ENCODE measurements at regions not wholly inside any gene's neighbourhood (a gene's known extent, or its start where the extent isn't known, plus 50 kb on each side); places are given as distances from the start of the nearest gene placed in this dataset.

DNA sequence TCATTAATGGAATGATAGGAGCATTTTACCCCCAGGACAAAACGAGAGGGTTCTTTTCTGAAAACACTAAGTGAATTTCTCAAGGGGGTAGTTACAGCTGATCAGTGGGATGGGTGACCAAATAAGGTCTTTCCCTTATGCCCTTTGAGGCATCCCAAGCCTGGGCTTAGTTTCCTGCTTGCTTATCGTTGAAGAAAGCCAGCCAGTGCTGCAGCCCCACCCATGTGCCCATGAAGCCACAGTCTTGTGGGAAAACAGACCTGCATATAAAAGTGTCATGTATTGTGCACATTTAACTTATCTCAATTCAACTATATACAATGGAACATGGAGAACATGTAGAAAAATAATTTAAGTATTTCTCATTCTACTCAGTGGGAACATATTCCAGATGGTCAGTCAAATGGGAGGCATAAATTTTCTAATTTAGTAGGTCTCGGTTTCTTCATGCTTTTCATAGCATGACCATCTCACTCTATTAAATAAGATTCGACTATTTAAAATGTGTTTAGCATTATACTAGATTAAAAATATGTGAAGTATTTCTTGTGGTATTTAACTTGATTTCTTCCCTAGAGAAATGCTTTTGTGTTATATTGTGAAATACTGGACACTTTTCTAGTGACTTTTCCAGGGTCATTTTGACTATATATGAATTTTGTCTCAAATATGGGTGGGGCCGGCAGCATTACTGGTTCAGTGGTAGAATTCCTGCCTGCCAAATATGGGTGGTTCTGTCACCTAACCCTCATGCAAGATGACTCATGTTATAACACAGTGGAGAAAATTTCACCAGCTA lies 189.7 kb upstream of the SGCD start:
- no peaks in the 10 kb centered on the region for H3K4me1 ChIP-seq (ENCODE audit: control insufficient read depth, insufficient read depth, low read length)
- H3K4me3 ChIP-seq (ENCODE audit: low read length) = no peak overlapping the region
- H3K36me3 ChIP-seq (ENCODE audit: insufficient read depth, low read length) = no peaks in the 10 kb centered on the region
- no peak overlapping the region for H3K9ac ChIP-seq (ENCODE audit: low read depth, low read length)
- no peaks in the 10 kb centered on the region for H3K27me3 ChIP-seq (ENCODE audit: control insufficient read depth, insufficient read depth, low read length)
- H3K4me2 ChIP-seq (ENCODE audit: low read length) = no peak overlapping the region
- no peaks in the 10 kb centered on the region for H3K9me3 ChIP-seq (replicated peaks; ENCODE audit: low read length)

DNA sequence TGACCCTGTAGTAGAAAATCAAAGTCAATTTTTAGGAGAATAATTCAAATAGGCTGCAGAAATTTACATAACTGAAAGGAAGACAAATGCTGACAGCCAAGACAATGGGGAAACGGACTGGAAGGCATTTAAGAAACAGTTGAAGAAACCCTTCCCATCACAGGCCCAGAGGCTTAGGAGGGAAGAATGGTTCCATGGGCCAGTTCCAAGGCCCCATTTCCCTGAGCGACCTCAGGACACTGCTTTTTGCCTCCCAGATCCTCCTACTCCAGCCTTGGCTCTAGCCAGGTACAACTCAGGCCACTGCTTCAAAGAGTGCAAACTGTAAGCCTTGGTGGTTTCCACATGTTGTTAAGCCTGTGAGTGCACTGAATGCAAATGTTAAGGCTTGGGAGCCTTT lies 184.1 kb upstream of the SGCD start:
- H3K9me3 ChIP-seq (replicated peaks; ENCODE audit: low read length) = peaks cover 2% of the 10 kb centered on the region
- H3K4me3 ChIP-seq (ENCODE audit: low read length) = no peak overlapping the region
- peaks cover 7% of the 10 kb centered on the region for H3K4me1 ChIP-seq (ENCODE audit: control insufficient read depth, insufficient read depth, low read length)
- no peak overlapping the region for H3K9ac ChIP-seq (ENCODE audit: low read depth, low read length)
- H3K36me3 ChIP-seq (ENCODE audit: insufficient read depth, low read length) = no peaks in the 10 kb centered on the region
- no peaks in the 10 kb centered on the region for H3K27me3 ChIP-seq (ENCODE audit: control insufficient read depth, insufficient read depth, low read length)
- H3K4me2 ChIP-seq (ENCODE audit: low read length) = no peak overlapping the region

DNA sequence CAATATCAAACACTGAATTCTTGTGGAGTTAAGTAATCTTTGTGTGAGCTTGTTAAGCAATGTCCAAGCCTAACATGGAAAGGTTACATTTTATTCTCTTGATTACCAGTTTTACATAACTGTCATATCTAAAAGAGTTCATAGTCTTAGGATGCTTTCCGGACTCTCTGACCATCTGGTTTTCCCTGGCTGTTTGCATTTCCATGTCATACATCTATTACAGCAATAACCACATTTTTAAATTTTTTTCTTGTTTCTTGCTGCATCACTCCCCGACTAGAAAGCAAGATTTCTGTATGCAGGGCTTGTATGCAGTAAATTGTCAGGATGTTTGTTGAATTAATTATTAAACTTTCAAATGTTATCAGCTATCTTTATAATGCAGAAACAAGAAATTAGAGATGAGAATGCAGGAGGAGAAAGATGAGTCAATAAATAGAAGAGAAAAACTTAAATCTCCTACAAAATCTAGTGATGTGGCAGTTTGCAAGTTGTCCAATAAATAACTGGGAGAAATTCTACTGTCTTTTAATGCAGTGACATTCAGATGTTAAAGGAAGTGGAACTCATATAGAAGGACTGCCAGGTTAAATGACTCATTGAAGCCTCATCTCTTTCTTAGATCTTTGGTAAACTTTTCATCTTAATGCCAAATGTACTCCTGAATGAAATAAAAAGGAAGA lies 179.6 kb upstream of the SGCD start:
- Histone ChIP-seq H3K27me3 (ENCODE audit: control insufficient read depth, insufficient read depth, low read length) (no peaks in the 10 kb centered on the region), H3K4me2 (ENCODE audit: low read length) (peak overlapping the region; percentile 45), H3K4me1 (ENCODE audit: control insufficient read depth, insufficient read depth, low read length) (peaks cover 12% of the 10 kb centered on the region), H3K9me3 (replicated peaks; ENCODE audit: low read length) (peaks cover 2% of the 10 kb centered on the region), H3K4me3 (ENCODE audit: low read length) (no peak overlapping the region), H3K9ac (ENCODE audit: low read depth, low read length) (no peak overlapping the region), H3K36me3 (ENCODE audit: insufficient read depth, low read length) (no peaks in the 10 kb centered on the region)

DNA sequence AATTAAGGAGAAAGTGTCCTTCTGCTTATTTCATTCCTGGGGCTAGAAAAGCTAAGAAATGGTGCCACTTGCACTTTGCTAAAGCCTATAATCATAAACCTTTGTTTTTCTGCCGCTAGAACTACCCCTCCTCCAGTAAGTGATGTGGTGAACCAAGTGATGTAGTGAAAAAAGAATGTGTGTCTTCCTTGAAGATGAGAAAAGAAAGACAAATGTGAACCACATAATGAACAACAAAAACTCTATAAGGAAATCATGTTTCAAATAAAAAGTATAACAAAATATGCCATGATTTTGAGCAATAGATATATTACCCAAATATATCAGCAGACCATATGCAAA lies 179.0 kb upstream of the SGCD start:
- Histone ChIP-seq H3K36me3 (ENCODE audit: insufficient read depth, low read length) (no peaks in the 10 kb centered on the region), H3K4me3 (ENCODE audit: low read length) (no peak overlapping the region), H3K9ac (ENCODE audit: low read depth, low read length) (no peak overlapping the region), H3K9me3 (replicated peaks; ENCODE audit: low read length) (peaks cover under 1% of the 10 kb centered on the region), H3K27me3 (ENCODE audit: control insufficient read depth, insufficient read depth, low read length) (no peaks in the 10 kb centered on the region), H3K4me1 (ENCODE audit: control insufficient read depth, insufficient read depth, low read length) (peaks cover 12% of the 10 kb centered on the region), H3K4me2 (ENCODE audit: low read length) (peak overlapping the region; percentile 45)

DNA sequence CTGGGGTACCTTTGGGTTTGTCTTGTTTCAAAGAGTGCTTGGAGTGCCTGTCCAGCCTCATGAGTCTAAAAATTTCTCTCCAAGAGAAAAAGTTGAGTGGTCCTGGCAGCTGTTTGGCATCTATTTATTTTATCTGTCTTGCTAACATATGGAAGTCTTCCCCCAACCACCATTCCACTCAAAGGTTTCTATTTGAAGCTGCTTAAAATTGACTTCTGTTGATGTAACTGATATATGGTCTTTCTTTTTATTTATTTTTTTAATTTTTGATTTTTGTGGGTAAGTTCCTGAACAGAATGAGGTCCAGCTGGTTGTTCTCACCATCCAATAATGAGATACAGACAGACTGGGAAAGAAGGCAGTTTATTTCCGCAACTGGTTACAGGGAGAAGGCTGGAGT lies 178.7 kb upstream of the SGCD start:
- Histone ChIP-seq H3K9ac (ENCODE audit: low read depth, low read length) (no peak overlapping the region), H3K4me3 (ENCODE audit: low read length) (no peak overlapping the region), H3K4me2 (ENCODE audit: low read length) (peak overlapping the region; percentile 45), H3K4me1 (ENCODE audit: control insufficient read depth, insufficient read depth, low read length) (peaks cover 12% of the 10 kb centered on the region), H3K9me3 (replicated peaks; ENCODE audit: low read length) (no peaks in the 10 kb centered on the region), H3K36me3 (ENCODE audit: insufficient read depth, low read length) (no peaks in the 10 kb centered on the region), H3K27me3 (ENCODE audit: control insufficient read depth, insufficient read depth, low read length) (no peaks in the 10 kb centered on the region)

DNA sequence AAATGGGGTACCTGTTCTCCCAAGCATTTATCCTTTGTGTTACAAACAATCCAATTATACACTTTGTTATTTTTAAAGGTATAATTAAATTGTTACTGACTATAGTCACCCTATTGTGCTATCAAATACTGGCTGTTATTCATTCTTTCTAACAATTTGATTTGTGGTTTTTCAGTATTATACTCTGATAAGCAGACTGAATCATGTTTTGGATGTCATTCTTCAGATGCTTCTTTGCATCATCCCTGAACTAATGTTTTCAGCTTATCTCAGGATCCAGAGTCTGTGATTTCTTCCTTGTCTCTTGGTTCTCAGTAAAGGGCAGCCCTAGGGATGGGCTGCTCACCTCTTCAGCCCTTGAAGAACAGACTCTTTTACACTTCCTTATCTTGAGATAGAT lies 177.8 kb upstream of the SGCD start:
- peaks cover 12% of the 10 kb centered on the region for H3K4me1 ChIP-seq (ENCODE audit: control insufficient read depth, insufficient read depth, low read length)
- H3K36me3 ChIP-seq (ENCODE audit: insufficient read depth, low read length) = no peaks in the 10 kb centered on the region
- H3K4me2 ChIP-seq (ENCODE audit: low read length) = no peak overlapping the region
- no peak overlapping the region for H3K4me3 ChIP-seq (ENCODE audit: low read length)
- H3K9ac ChIP-seq (ENCODE audit: low read depth, low read length) = no peak overlapping the region
- no peaks in the 10 kb centered on the region for H3K27me3 ChIP-seq (ENCODE audit: control insufficient read depth, insufficient read depth, low read length)
- no peaks in the 10 kb centered on the region for H3K9me3 ChIP-seq (replicated peaks; ENCODE audit: low read length)

DNA sequence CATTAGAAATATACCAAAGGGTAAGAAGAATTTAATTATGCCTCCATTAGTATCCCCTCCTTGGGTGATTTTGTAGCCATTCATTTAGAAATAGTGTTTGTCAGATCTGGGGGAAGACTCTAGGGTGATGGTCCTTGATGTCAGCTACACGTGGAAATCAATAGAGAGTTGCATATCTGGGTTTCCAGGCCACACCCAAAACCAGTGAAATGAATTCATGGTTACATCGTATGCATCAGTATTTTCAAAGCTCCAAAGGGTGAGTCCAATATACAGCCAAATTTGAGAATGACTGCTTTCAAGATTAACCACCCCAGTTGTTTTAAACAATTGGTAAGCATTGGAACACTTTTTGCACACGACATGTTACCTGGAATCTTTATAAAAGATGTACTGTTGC lies 173.4 kb upstream of the SGCD start:
- Histone ChIP-seq H3K4me2 (ENCODE audit: low read length) (no peak overlapping the region), H3K36me3 (ENCODE audit: insufficient read depth, low read length) (no peaks in the 10 kb centered on the region), H3K4me1 (ENCODE audit: control insufficient read depth, insufficient read depth, low read length) (no peaks in the 10 kb centered on the region), H3K9me3 (replicated peaks; ENCODE audit: low read length) (no peaks in the 10 kb centered on the region), H3K9ac (ENCODE audit: low read depth, low read length) (no peak overlapping the region), H3K4me3 (ENCODE audit: low read length) (no peak overlapping the region), H3K27me3 (ENCODE audit: control insufficient read depth, insufficient read depth, low read length) (no peaks in the 10 kb centered on the region)

DNA sequence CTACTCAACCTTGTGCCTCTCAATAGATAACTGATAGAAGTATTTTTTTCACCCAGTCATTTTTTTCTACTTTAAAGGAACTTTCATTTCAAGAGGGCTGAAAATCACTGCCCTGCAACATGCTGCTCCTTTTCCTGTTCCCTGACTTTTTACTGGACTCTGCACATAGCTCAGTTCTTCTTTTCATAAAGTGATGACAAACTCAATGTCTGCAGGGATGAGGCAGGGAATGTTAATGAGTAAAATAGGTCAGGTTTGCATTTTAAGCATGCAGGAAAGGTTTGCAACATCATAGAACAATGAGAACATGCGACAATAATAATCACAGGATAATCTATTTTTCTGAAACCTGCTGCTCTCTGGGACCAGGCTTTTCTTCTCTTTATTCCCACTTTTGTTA lies 172.2 kb upstream of the SGCD start:
- Histone ChIP-seq H3K4me2 (ENCODE audit: low read length) (no peak overlapping the region), H3K27me3 (ENCODE audit: control insufficient read depth, insufficient read depth, low read length) (no peaks in the 10 kb centered on the region), H3K9ac (ENCODE audit: low read depth, low read length) (no peak overlapping the region), H3K4me1 (ENCODE audit: control insufficient read depth, insufficient read depth, low read length) (no peaks in the 10 kb centered on the region), H3K36me3 (ENCODE audit: insufficient read depth, low read length) (no peaks in the 10 kb centered on the region), H3K4me3 (ENCODE audit: low read length) (no peak overlapping the region), H3K9me3 (replicated peaks; ENCODE audit: low read length) (no peaks in the 10 kb centered on the region)

DNA sequence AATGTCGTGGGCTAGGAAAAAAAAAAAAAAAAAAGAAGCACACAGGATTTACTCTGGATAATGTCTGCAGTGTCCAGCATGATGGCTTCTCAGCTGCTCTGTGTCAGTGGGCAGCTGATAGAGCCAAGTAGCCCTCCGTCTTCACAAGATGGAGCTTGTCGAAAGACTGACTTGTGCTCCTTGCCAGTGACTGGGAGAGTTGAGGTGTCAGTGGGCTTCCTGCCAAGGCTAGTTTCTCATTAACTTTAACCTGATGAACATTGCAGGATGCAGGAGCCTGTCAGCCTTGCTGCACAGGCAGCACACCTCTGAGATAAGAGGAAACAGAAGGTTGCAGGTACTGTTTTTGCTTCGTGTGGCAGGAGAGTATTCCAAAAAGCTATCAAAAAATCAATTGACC lies 171.4 kb upstream of the SGCD start:
- no peaks in the 10 kb centered on the region for H3K4me1 ChIP-seq (ENCODE audit: control insufficient read depth, insufficient read depth, low read length)
- H3K27me3 ChIP-seq (ENCODE audit: control insufficient read depth, insufficient read depth, low read length) = no peaks in the 10 kb centered on the region
- H3K9me3 ChIP-seq (replicated peaks; ENCODE audit: low read length) = no peaks in the 10 kb centered on the region
- no peak overlapping the region for H3K4me2 ChIP-seq (ENCODE audit: low read length)
- no peak overlapping the region for H3K4me3 ChIP-seq (ENCODE audit: low read length)
- H3K36me3 ChIP-seq (ENCODE audit: insufficient read depth, low read length) = no peaks in the 10 kb centered on the region
- no peak overlapping the region for H3K9ac ChIP-seq (ENCODE audit: low read depth, low read length)

DNA sequence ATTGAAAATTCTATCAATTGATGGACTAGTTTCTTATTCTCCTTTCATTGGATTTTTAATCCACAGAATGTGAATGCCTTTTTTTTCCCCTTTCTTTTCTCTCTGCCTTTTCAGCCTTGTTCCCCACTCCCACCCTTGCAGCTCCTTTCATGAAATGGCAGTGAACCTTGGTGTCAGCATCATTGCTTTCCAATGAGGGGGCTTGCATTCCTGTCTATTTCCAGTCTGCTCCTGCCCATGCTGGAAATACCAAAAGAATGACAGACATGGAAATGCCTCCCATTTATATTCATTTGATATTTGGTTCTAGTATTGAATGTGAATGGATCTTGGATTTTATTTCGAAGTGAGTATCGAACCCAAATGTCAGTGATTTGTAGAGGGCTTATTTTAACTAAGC lies 162.7 kb upstream of the SGCD start:
- H3K36me3 ChIP-seq (ENCODE audit: insufficient read depth, low read length) = no peaks in the 10 kb centered on the region
- H3K9me3 ChIP-seq (replicated peaks; ENCODE audit: low read length) = no peaks in the 10 kb centered on the region
- H3K9ac ChIP-seq (ENCODE audit: low read depth, low read length) = no peak overlapping the region
- H3K27me3 ChIP-seq (ENCODE audit: control insufficient read depth, insufficient read depth, low read length) = no peaks in the 10 kb centered on the region
- no peaks in the 10 kb centered on the region for H3K4me1 ChIP-seq (ENCODE audit: control insufficient read depth, insufficient read depth, low read length)
- H3K4me2 ChIP-seq (ENCODE audit: low read length) = no peak overlapping the region
- no peak overlapping the region for H3K4me3 ChIP-seq (ENCODE audit: low read length)

DNA sequence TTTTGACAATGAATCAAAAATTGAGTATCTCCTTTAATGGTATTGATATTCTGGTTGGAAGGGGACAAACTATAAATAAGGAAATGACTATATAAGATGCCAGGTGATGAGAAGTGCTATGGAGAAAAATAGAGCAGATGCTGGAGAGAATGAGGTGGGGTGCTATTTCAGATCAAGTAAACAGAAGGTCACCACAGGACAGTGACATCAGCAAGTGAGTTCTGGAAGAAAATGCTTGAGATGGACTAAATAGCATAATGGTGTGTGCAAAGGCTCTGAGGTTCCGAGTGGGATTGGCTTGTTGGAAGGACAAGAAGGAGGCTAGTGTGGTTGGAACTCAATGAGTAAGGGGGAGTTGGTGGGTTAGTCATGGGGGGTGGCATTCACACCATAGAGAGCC lies 157.5 kb upstream of the SGCD start:
- no peaks in the 10 kb centered on the region for H3K9me3 ChIP-seq (replicated peaks; ENCODE audit: low read length)
- no peak overlapping the region for H3K9ac ChIP-seq (ENCODE audit: low read depth, low read length)
- H3K4me1 ChIP-seq (ENCODE audit: control insufficient read depth, insufficient read depth, low read length) = no peaks in the 10 kb centered on the region

DNA sequence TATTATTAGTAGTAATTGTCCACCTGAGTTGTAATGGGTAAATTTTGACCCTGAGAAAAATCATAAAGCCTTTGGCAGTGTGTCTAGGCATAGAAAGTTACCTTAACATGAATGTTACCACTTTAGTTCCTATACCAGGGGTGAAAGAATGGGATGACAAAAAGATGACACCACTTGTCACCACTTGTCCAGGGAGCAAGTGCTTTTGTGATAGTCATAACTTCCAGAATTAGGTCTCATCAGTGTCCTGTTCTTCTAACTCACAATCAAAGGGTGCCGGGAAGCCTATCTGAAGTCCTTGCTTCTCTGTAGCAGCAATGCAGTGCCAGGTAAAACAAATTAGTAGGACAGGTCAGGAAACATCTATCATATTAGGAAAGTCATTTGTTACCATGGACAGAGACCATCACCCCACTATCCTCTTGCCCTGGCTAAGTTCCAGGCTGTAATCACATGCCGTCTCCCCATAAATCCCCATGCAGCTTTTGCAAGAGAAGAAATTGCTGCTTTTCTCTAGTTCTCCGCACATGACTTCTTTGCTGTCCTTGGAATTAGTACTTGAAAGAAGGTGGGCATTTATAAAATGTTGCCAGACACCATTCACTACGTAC lies 156.5 kb upstream of the SGCD start:
- Histone ChIP-seq H3K36me3 (ENCODE audit: insufficient read depth, low read length) (no peaks in the 10 kb centered on the region), H3K9me3 (replicated peaks; ENCODE audit: low read length) (no peaks in the 10 kb centered on the region), H3K4me2 (ENCODE audit: low read length) (no peak overlapping the region), H3K27me3 (ENCODE audit: control insufficient read depth, insufficient read depth, low read length) (no peaks in the 10 kb centered on the region), H3K4me1 (ENCODE audit: control insufficient read depth, insufficient read depth, low read length) (no peaks in the 10 kb centered on the region), H3K4me3 (ENCODE audit: low read length) (no peak overlapping the region), H3K9ac (ENCODE audit: low read depth, low read length) (no peak overlapping the region)

More for the DNA sequence above, 157.5 kb upstream of the SGCD start:
- H3K36me3 ChIP-seq (ENCODE audit: insufficient read depth, low read length) = no peaks in the 10 kb centered on the region
- H3K4me2 ChIP-seq (ENCODE audit: low read length) = no peak overlapping the region
- no peak overlapping the region for H3K4me3 ChIP-seq (ENCODE audit: low read length)
- H3K27me3 ChIP-seq (ENCODE audit: control insufficient read depth, insufficient read depth, low read length) = no peaks in the 10 kb centered on the region

Data from skeletal muscle satellite cell (primary cell).